OCI-LY7 (cell line): ENCODE measurements at regions not wholly inside any gene's neighbourhood (a gene's known extent, or its start where the extent isn't known, plus 50 kb on each side); places are given as distances from the start of the nearest gene placed in this dataset.

Source experiments
- CTCF ChIP-seq: fragments of 200-600 bp; sonication (generic); conservative IDR thresholded peaks from 2 replicates; pipeline ENCODE4 v1.5.1; 2014; ENCODE audit warnings: mild to moderate bottlenecking, antibody characterized with exemption, low read length, moderate library complexity, mixed read lengths
- EZH2phosphoT487 ChIP-seq: fragments of 200-600 bp; sonication (generic); IDR thresholded peaks from 2 replicates; pipeline ENCODE4 v1.6.1; 2018; ENCODE audit warnings: low read depth, borderline replicate concordance, mild to moderate bottlenecking, mixed run types, antibody characterized with exemption, low read length, moderate library complexity, mixed read lengths

DNA sequence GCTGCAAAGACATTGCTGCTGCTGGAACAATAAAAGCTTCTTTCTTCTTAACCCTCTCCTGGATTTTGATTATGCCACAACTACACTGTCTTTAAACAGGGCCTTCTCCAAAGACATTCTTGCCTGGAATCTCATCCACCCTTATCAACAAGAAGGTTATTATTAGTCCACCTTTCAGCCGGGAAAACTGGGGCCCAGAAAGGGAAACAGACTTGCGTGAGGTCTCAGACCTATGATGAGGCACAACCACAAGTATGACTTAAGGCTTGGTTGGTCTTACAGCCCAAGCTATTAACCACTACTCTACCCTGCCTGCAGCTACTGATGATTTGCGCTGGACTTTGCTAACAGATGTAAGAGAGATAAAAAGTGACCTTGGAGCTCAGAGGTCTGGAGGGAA lies 62.8 kb upstream of the CTNNBL1 start:
- TF ChIP-seq CTCF (no peak), EZH2phosphoT487 (no peak)
